Hepatocyte (in vitro differentiated cells): ENCODE measurements at regions not wholly inside any gene's neighbourhood (a gene's known extent, or its start where the extent isn't known, plus 50 kb on each side); places are given as distances from the start of the nearest gene placed in this dataset.

ENCODE experiments used
- DNase-seq: peaks from one replicate; pipeline ENCODE4 v3.0.0-alpha.2; 2016; ENCODE audit warnings: low spot score
- H2AFZ ChIP-seq: fragments of 200-600 bp; sonication (generic); 2 replicates; pipeline ENCODE4 v1.6.0; 2016; ENCODE audit warnings: antibody characterized with exemption, mild to moderate bottlenecking
- H3K27ac ChIP-seq: fragments of 200-600 bp; sonication (generic); 2 replicates; pipeline ENCODE4 v1.5.1; 2016; ENCODE audit warnings: mild to moderate bottlenecking
- H3K27me3 ChIP-seq: fragments of 200-600 bp; sonication (generic); 2 replicates; pipeline ENCODE4 v1.6.1; 2016
- H3K36me3 ChIP-seq: fragments of 200-600 bp; sonication (generic); replicated peaks from 2 replicates; pipeline ENCODE4 v1.5.1; 2016; ENCODE audit warnings: low read depth; ENCODE audit not compliant: insufficient read depth
- H3K4me1 ChIP-seq: fragments of 200-600 bp; sonication (generic); 2 replicates; pipeline ENCODE4 v1.5.1; 2016; ENCODE audit warnings: mild to moderate bottlenecking, moderate library complexity; ENCODE audit not compliant: insufficient read depth
- H3K4me2 ChIP-seq: fragments of 200-600 bp; sonication (generic); 2 replicates; pipeline ENCODE4 v1.6.0; 2016
- H3K4me3 ChIP-seq: fragments of 200-600 bp; sonication (generic); 2 replicates; pipeline ENCODE4 v1.5.1; 2016; ENCODE audit warnings: mild to moderate bottlenecking
- H3K79me2 ChIP-seq: fragments of 200-600 bp; sonication (generic); 2 replicates; pipeline ENCODE4 v1.6.0; 2017; ENCODE audit warnings: mild to moderate bottlenecking
- H3K9me2 ChIP-seq: fragments of 200-600 bp; sonication (generic); replicated peaks from 2 replicates; pipeline ENCODE4 v1.6.0; 2017; ENCODE audit warnings: mild to moderate bottlenecking; ENCODE audit not compliant: insufficient read depth
- H3K9me3 ChIP-seq: fragments of 200-600 bp; sonication (generic); 2 replicates; pipeline ENCODE4 v1.5.1; 2016; ENCODE audit warnings: low read depth, mild to moderate bottlenecking
- H4K20me1 ChIP-seq: fragments of 200-600 bp; sonication (generic); 2 replicates; pipeline ENCODE4 v1.6.0; 2016; ENCODE audit warnings: mild to moderate bottlenecking; ENCODE audit not compliant: insufficient read depth, poor library complexity, severe bottlenecking
- EZH2 ChIP-seq: fragments of 200-600 bp; sonication (generic); IDR thresholded peaks from 2 replicates; pipeline ENCODE4 v1.6.1; 2016; ENCODE audit warnings: antibody characterized with exemption, mild to moderate bottlenecking, borderline replicate concordance
- EZH2phosphoT487 ChIP-seq: fragments of 200-600 bp; sonication (generic); IDR thresholded peaks from one replicate; pipeline ENCODE4 v1.6.1; 2018; ENCODE audit warnings: antibody characterized with exemption, mild to moderate bottlenecking, low read depth, moderate library complexity; ENCODE audit not compliant: unreplicated experiment, severe bottlenecking
- WGBS: methylation state at CpG from one replicate; pipeline ENCODE4 v1.1.6; 2016; ENCODE audit warnings: low lambda C conversion rate; ENCODE audit errors: missing lambda C conversion rate; 5-methylcytosine and 5-hydroxymethylcytosine counted together
- TF ChIP-seq, protein P1 (sequence below): fragments of 200-600 bp; sonication (generic); IDR thresholded peaks from 2 replicates; pipeline ENCODE4 v1.5.1; 2016; ENCODE audit warnings: antibody characterized with exemption, mild to moderate bottlenecking; ENCODE audit not compliant: poor library complexity

DNA sequence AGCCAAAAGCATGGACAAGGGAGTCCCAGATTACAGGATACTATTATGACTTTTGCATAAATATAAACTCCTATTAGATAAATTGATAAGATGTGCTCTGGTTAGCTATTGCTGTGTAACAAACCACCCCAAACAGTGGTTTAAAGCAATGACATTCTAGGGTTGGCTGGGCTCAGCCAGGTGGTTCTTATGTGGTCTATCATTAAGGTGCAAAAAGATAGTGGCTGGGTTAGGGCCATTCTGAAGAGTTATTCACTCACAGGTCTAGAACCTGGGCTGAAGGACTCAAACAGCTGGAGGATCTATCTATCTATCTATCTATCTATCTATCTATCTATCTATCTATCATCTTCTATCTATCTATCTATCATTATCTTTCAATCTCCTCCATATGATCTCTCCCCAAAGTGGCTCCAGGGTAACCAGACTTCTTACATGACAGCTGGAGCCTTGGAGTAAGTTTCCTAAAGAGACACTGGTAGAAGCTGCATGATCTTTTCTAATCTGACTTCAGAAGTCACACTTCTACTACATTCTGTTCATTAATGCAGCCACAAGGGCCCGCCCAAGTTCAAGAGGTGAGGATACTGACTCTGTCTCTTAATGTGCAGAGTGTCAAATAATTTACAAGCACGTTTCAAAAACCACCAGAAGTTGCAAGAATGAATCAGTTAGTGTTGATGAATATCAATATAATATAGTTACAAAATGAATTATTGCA, 74.9 kb upstream of the XCR1 start:
- Histone ChIP-seq H3K4me2 (no peak overlapping the region), H3K79me2 (no peaks in the 10 kb centered on the region), H3K9me2 (no peaks in the 10 kb centered on the region), H3K9me3 (no peaks in the 10 kb centered on the region), H3K4me3 (no peak overlapping the region), H3K36me3 (no peaks in the 10 kb centered on the region), H3K27me3 (no peaks in the 10 kb centered on the region), H2AFZ (no peak overlapping the region), H4K20me1 (no peaks in the 10 kb centered on the region), H3K27ac (no peak overlapping the region), H3K4me1 (no peaks in the 10 kb centered on the region)
- TF ChIP-seq, protein P1, sequence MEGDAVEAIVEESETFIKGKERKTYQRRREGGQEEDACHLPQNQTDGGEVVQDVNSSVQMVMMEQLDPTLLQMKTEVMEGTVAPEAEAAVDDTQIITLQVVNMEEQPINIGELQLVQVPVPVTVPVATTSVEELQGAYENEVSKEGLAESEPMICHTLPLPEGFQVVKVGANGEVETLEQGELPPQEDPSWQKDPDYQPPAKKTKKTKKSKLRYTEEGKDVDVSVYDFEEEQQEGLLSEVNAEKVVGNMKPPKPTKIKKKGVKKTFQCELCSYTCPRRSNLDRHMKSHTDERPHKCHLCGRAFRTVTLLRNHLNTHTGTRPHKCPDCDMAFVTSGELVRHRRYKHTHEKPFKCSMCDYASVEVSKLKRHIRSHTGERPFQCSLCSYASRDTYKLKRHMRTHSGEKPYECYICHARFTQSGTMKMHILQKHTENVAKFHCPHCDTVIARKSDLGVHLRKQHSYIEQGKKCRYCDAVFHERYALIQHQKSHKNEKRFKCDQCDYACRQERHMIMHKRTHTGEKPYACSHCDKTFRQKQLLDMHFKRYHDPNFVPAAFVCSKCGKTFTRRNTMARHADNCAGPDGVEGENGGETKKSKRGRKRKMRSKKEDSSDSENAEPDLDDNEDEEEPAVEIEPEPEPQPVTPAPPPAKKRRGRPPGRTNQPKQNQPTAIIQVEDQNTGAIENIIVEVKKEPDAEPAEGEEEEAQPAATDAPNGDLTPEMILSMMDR = no peak
- TF ChIP-seq EZH2 = no peak
- TF ChIP-seq EZH2phosphoT487 = no peak
- DNase-seq = no peak
- 64% methylated on average over 2 of the region's 2 CpGs for WGBS

DNA sequence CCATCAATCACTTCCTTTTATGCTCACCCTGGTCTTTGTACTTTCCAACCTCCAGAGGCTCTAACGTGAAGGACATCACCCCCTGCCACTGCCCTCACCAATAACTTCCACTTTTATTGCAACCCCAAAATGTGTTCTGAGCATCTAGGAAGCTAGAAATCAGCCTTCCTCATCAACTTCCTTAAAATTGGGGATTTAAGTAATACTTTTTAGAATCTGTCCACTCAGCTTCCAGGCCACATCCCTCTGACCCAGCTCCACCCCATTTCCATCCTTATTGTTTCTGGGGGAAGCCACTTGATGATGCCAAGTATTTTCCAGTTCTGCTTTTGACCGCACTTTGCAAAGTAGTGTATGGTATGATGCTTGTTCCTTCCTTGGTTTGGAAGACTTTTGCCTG, 73.5 kb upstream of the XCR1 start:
- no peak overlapping the region for H3K27ac ChIP-seq
- H3K4me2 ChIP-seq = no peak overlapping the region
- TF ChIP-seq, protein P1 = no peak
- TF ChIP-seq EZH2 (no peak), EZH2phosphoT487 (no peak)
- H2AFZ ChIP-seq = no peak overlapping the region
- no peaks in the 10 kb centered on the region for H4K20me1 ChIP-seq
- DNase-seq = no peak
- H3K79me2 ChIP-seq = no peaks in the 10 kb centered on the region
- no peaks in the 10 kb centered on the region for H3K9me2 ChIP-seq
- no peaks in the 10 kb centered on the region for H3K9me3 ChIP-seq
- H3K4me3 ChIP-seq = no peak overlapping the region
- no peaks in the 10 kb centered on the region for H3K36me3 ChIP-seq
- H3K27me3 ChIP-seq = no peaks in the 10 kb centered on the region
- no peaks in the 10 kb centered on the region for H3K4me1 ChIP-seq
- 89% methylated on average over 2 of the region's 2 CpGs for WGBS

DNA sequence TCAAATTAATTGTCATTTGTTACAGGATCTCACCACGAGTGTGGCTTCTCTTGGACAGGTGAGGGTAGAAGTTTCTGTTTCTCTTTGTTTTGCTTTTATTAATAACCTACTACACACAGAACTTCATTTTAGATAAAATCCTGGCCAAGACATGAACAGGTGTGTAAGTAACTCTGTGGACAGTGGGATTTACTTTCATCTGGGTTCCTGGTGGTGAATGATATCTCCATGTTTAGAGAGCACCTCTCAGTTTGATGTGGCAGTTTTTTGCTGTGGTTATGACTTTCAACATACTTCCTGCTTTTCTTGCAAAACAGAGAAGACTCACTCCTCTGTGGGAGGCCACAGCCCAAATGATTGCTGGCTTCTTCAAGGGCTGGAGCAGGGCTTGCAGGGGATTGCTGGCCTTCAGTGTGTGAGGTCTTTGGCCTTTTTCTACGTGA, 71.1 kb upstream of the XCR1 start:
- TF ChIP-seq EZH2 = no peak
- TF ChIP-seq EZH2phosphoT487 = no peak
- TF ChIP-seq, protein P1 = no peak
- no peaks in the 10 kb centered on the region for H3K4me1 ChIP-seq
- no peaks in the 10 kb centered on the region for H3K79me2 ChIP-seq
- H3K9me3 ChIP-seq = no peaks in the 10 kb centered on the region
- H3K27ac ChIP-seq = peak overlapping the region; percentile 43
- DNase-seq = no peak
- no peak overlapping the region for H3K4me3 ChIP-seq
- H3K36me3 ChIP-seq = no peaks in the 10 kb centered on the region
- H3K4me2 ChIP-seq = no peak overlapping the region
- 79% methylated on average over 2 of the region's 2 CpGs for WGBS
- H4K20me1 ChIP-seq = no peaks in the 10 kb centered on the region
- no peaks in the 10 kb centered on the region for H3K27me3 ChIP-seq
- no peaks in the 10 kb centered on the region for H3K9me2 ChIP-seq
- peak overlapping the region; percentile 9 for H2AFZ ChIP-seq
